ENCODE measurements at regions not wholly inside any gene's neighbourhood (a gene's known extent, or its start where the extent isn't known, plus 50 kb on each side); places are given as distances from the start of the nearest gene placed in this dataset.

- Mint-ChIP-seq H3K36me3 (ENCODE audit: low read depth) (no peaks in the 10 kb centered on the region), H3K9me3 (no peaks in the 10 kb centered on the region), H3K4me1 (ENCODE audit: low read depth) (no peaks in the 10 kb centered on the region), H3K4me3 (no peak overlapping the region), H3K27ac (no peak overlapping the region), H3K27me3 (ENCODE audit: insufficient read depth) (no peaks in the 10 kb centered on the region)
- TF ChIP-seq CTCF (IDR thresholded peaks at IDR 0.05), result no peak
- no peak for DNase-seq
These were observed 420.8 kb downstream of the MTRR start for GRCh38 chr5:8289779-8290178.

DNA sequence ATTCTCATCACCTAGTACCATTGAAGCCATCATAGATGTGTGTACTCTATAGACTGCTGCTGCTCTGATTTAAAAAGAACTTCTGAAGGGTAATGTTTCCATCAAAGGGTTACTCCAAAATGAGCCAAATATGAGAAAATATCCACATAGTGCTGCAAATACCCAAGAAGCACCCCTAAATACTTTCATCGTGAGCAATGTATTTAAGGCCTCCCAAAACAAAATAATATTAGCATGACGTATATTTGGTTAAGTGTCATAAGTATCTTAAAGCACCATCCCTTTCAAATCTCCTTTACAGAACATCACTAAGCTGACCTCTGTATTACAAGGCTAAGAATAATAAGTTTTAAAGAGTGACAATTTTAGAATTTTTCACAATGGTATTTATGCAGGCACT is 421.8 kb downstream of the MTRR start:
- H3K27ac Mint-ChIP-seq, result no peak overlapping the region
- no peaks in the 10 kb centered on the region for H3K36me3 Mint-ChIP-seq (ENCODE audit: low read depth)
- no peak for TF ChIP-seq CTCF (IDR thresholded peaks at IDR 0.05)
- no peak overlapping the region for H3K4me3 Mint-ChIP-seq
- no peaks in the 10 kb centered on the region for H3K9me3 Mint-ChIP-seq
- no peak for DNase-seq
- no peaks in the 10 kb centered on the region for H3K4me1 Mint-ChIP-seq (ENCODE audit: low read depth)
- no peaks in the 10 kb centered on the region for H3K27me3 Mint-ChIP-seq (ENCODE audit: insufficient read depth)

- Mint-ChIP-seq H3K9me3 (no peaks in the 10 kb centered on the region), H3K36me3 (ENCODE audit: low read depth) (no peaks in the 10 kb centered on the region), H3K4me3 (no peak overlapping the region), H3K27me3 (ENCODE audit: insufficient read depth) (no peaks in the 10 kb centered on the region), H3K4me1 (ENCODE audit: low read depth) (no peaks in the 10 kb centered on the region), H3K27ac (no peak overlapping the region)
- DNase-seq, result no peak
- no peak for TF ChIP-seq CTCF (IDR thresholded peaks at IDR 0.05)
These were observed 422.7 kb downstream of the MTRR start for GRCh38 chr5:8291641-8292040.

DNA sequence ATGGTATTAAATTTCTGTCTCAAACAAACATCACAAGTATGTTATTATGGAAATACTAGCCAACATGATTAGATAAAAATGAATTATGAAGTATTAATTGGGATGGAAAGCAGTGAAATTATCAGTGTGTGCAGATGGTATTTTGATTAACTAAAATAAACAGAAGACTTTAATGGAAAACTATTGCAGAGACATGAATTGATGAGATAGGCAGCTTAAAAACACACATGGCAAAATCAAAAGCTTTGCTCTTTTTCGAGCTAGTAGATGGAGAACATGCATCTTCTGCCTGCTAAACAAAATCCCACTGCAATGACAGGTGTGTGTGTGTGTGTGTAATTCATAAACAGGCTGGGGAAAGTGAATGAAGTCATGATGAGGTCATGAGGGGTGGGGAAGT is 426.2 kb downstream of the MTRR start:
- H3K9me3 Mint-ChIP-seq, result no peaks in the 10 kb centered on the region
- H3K36me3 Mint-ChIP-seq (ENCODE audit: low read depth), result no peaks in the 10 kb centered on the region
- TF ChIP-seq CTCF (IDR thresholded peaks at IDR 0.05), result no peak
- no peaks in the 10 kb centered on the region for H3K4me1 Mint-ChIP-seq (ENCODE audit: low read depth)
- H3K27me3 Mint-ChIP-seq (ENCODE audit: insufficient read depth), result no peaks in the 10 kb centered on the region
- no peak overlapping the region for H3K27ac Mint-ChIP-seq
- H3K4me3 Mint-ChIP-seq, result no peak overlapping the region
- no peak for DNase-seq

- Mint-ChIP-seq H3K4me1 (ENCODE audit: low read depth) (no peaks in the 10 kb centered on the region), H3K27me3 (ENCODE audit: insufficient read depth) (peaks cover 1% of the 10 kb centered on the region; the same call in 1 of the 2 replicates), H3K4me3 (no peak overlapping the region), H3K36me3 (ENCODE audit: low read depth) (no peaks in the 10 kb centered on the region), H3K9me3 (peaks cover 12% of the 10 kb centered on the region), H3K27ac (no peak overlapping the region)
- DNase-seq, result no peak
- no peak for TF ChIP-seq CTCF (IDR thresholded peaks at IDR 0.05)
These were observed 430.8 kb downstream of the MTRR start for GRCh38 chr5:8299716-8300115.

DNA sequence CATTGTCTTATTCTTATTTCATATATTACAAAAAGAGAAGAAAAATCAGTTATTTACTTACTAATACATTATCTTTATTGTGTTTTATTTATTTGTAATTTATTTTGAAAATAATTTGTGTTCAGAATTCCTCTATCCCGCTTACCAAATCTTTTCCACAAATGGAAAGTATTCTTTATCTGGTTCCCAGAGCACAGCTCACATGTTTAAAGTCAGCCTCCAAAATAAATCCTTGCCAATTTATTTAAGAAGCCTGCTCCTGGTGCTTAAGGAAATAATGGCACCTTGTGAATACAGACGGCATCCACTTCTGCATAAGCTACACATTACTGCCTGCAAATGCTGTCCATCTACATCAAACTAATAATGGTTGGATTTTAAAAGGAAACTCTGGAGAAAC is 435.4 kb downstream of the MTRR start:
- Mint-ChIP-seq H3K4me1 (ENCODE audit: low read depth) (no peaks in the 10 kb centered on the region), H3K4me3 (no peak overlapping the region), H3K27me3 (ENCODE audit: insufficient read depth) (peaks cover 3% of the 10 kb centered on the region), H3K27ac (no peak overlapping the region), H3K9me3 (peaks cover 24% of the 10 kb centered on the region), H3K36me3 (ENCODE audit: low read depth) (no peaks in the 10 kb centered on the region)
- TF ChIP-seq CTCF (IDR thresholded peaks at IDR 0.05), result no peak
- no peak for DNase-seq
